ENCODE measurements at regions not wholly inside any gene's neighbourhood (a gene's known extent, or its start where the extent isn't known, plus 50 kb on each side); places are given as distances from the start of the nearest gene placed in this dataset.

DNA sequence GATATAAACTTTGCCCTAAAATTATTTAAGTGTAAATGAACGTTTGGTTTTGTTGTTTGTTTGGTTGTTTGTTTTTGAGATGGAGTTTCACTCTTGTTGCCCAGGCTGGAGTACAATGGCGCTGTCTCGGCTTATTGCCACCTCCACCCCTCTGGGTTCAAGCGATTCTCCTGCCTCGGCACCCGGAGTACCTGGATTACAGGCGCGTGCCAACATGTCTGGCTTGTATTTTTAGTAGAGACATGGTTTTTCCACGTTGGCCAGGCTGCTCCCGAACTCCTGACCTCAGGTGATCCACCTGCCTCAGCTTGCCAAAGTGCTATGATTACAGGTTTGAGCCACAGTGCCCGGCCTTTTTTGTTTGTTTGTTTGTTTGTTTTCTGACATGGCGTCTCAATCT, 87.9 kb upstream of the CHD2 start:
- Histone ChIP-seq H3K27me3 (ENCODE audit: control insufficient read depth in 1 of 2, insufficient read depth in 2 of 2, low read length in 2 of 2) (no peaks in the 10 kb centered on the region), H3K9me3 (ENCODE audit: control insufficient read depth in 2 of 2, low read length in 2 of 2) (no peaks in the 10 kb centered on the region), H3K9ac (ENCODE audit: low read length in 2 of 2) (no peak overlapping the region), H3K4me1 (ENCODE audit: control insufficient read depth, insufficient read depth, low read length) (peaks cover 27% of the 10 kb centered on the region), H3K27ac (ENCODE audit: low read length) (no peak overlapping the region), H3K36me3 (ENCODE audit: control insufficient read depth in 2 of 2, insufficient read depth in 2 of 2, low read length in 2 of 2) (no peaks in the 10 kb centered on the region), H3K4me3 (ENCODE audit: low read length in 2 of 2) (no peak overlapping the region)

DNA sequence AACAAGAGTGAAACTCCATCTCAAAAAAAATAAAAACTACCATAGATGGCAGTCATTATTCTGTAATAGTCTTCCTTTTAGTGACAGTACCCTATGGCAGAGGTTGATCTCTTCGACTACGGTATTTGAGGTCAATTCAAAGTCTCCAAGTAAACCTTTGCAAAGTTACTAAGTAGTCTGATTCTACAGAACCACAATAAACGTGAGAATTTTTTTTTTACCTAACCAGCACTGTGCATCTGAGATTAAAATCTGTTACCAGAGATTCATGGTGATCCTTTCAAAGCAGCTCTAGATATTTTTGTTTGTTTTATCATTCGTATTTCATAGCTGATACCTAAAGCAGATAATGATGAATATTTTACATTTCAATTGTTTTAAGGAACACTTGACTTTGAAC, 86.6 kb upstream of the CHD2 start:
- no peaks in the 10 kb centered on the region for H3K27me3 ChIP-seq (ENCODE audit: control insufficient read depth in 1 of 2, insufficient read depth in 2 of 2, low read length in 2 of 2)
- no peaks in the 10 kb centered on the region for H3K9me3 ChIP-seq (ENCODE audit: control insufficient read depth in 2 of 2, low read length in 2 of 2)
- no peak overlapping the region for H3K4me3 ChIP-seq (ENCODE audit: low read length in 2 of 2)
- H3K9ac ChIP-seq (ENCODE audit: low read length in 2 of 2), result no peak overlapping the region
- H3K36me3 ChIP-seq (ENCODE audit: control insufficient read depth in 2 of 2, insufficient read depth in 2 of 2, low read length in 2 of 2), result no peaks in the 10 kb centered on the region
- peaks cover 23% of the 10 kb centered on the region for H3K4me1 ChIP-seq (ENCODE audit: control insufficient read depth, insufficient read depth, low read length)
- no peak overlapping the region for H3K27ac ChIP-seq (ENCODE audit: low read length)

DNA sequence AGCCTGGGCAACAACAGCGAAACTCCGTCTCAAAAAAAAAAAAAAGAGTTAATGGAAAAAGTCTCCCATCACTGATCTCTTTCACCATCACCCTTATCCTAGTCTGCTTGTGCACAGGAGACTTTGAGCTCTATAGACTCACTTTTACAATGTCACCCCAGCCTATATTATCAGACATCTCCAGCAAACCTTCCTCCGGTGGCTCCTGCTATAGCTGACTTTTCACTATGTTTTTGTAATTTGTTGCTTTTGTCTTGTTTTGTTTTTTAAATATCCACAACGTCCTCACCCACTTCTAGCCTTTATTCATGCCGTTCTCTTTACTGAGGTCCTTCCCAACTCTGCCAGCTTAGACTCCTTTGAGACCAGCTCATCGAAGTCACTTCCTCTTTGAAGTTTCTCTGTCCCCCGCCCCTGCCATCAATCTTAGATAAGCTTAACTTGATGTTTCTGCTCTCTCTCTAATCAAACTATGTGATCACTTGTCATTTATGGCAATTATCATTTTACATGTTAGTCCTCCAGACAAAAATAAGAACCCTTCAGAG, 82.7 kb upstream of the CHD2 start:
- no peaks in the 10 kb centered on the region for H3K27me3 ChIP-seq (ENCODE audit: control insufficient read depth in 1 of 2, insufficient read depth in 2 of 2, low read length in 2 of 2)
- no peaks in the 10 kb centered on the region for H3K9me3 ChIP-seq (ENCODE audit: control insufficient read depth in 2 of 2, low read length in 2 of 2)
- H3K36me3 ChIP-seq (ENCODE audit: control insufficient read depth in 2 of 2, insufficient read depth in 2 of 2, low read length in 2 of 2), result no peaks in the 10 kb centered on the region
- H3K4me1 ChIP-seq (ENCODE audit: control insufficient read depth, insufficient read depth, low read length), result peaks cover 12% of the 10 kb centered on the region
- H3K9ac ChIP-seq (ENCODE audit: low read length in 2 of 2), result no peak overlapping the region
- no peak overlapping the region for H3K4me3 ChIP-seq (ENCODE audit: low read length in 2 of 2)
- H3K27ac ChIP-seq (ENCODE audit: low read length), result no peak overlapping the region

DNA sequence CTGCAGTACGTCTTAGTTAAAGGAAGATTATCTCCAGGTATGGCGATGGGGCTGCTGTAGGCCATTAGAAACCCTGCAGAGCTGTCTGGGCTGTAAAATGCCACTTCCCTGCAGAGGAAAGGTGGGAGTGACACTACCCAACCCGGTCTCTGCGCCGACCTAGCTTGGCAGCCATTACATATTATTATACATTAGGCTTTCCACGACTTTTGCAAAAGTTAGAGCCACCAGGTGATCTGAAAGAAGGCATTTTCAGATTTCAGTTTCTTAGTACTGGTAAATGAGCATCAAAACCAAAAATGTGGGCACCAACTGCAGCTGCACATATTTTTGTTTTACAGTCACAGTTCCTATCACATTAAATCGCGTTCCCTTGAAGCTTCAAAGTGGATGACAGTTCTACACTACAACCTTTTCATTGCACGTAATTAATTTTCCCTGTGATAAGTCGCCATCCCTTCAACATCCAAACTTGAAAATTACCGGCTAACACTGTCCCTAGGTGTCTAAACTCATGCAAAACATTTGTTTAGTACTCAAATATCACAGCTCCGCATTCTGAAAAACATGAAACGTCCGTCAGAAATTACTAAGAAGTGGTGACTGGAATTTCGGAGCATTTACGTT, 81.4 kb upstream of the CHD2 start:
- Histone ChIP-seq H3K27me3 (ENCODE audit: control insufficient read depth in 1 of 2, insufficient read depth in 2 of 2, low read length in 2 of 2) (no peaks in the 10 kb centered on the region), H3K9ac (ENCODE audit: low read length in 2 of 2) (peak overlapping the region in 1 of 2 donors; percentile 87), H3K4me1 (ENCODE audit: control insufficient read depth, insufficient read depth, low read length) (peaks cover 12% of the 10 kb centered on the region), H3K27ac (ENCODE audit: low read length) (no peak overlapping the region), H3K9me3 (ENCODE audit: control insufficient read depth in 2 of 2, low read length in 2 of 2) (no peaks in the 10 kb centered on the region), H3K4me3 (ENCODE audit: low read length in 2 of 2) (peak overlapping the region in 1 of 2 donors; percentile 70), H3K36me3 (ENCODE audit: control insufficient read depth in 2 of 2, insufficient read depth in 2 of 2, low read length in 2 of 2) (no peaks in the 10 kb centered on the region)

DNA sequence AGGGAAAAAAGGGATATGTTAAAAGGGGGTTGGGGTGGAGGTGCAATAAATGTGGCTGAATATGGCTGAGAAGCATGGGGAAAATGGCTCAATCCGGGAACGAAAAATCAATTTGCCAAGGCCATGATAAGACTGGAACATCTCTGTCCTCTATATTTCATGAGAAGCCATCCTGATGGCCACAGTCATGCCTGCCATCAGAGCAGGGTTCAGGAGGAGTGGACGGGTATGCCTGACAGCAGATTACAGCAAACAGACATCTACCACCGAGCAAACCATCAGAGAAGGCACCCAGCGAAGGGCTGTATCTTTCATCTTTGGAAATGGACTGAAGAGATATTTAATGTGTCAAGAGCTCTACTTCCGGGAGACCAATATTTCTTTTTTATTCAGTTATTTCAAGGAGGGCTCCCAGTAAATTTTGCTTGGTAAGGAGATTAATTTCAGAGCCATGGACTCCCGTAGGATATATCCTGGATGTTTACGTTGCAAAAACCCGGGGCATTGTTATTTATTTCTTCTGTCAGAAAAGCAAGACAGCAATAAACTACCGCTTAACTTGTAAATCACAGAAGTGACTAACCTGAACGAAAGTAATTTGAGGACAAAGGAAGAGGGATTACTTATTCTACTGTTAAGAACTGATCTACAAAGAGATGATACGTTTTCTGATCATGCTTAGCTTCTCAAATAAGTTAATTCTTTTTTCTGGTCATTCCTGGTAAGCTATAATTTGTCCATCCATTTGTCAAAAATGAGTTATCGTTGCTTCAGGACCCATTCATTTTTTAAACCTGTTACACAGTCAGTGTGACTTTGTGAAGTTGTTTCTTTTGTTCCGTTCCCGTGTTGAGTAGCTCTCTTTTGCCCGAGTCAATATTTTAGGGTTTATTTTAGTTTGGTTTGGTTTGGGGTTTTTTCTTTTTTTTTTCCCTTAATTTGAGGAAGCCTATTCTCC, 80.6 kb upstream of the CHD2 start:
- peak overlapping the region; percentile 66 to 87 for H3K9ac ChIP-seq (ENCODE audit: low read length in 2 of 2)

DNA sequence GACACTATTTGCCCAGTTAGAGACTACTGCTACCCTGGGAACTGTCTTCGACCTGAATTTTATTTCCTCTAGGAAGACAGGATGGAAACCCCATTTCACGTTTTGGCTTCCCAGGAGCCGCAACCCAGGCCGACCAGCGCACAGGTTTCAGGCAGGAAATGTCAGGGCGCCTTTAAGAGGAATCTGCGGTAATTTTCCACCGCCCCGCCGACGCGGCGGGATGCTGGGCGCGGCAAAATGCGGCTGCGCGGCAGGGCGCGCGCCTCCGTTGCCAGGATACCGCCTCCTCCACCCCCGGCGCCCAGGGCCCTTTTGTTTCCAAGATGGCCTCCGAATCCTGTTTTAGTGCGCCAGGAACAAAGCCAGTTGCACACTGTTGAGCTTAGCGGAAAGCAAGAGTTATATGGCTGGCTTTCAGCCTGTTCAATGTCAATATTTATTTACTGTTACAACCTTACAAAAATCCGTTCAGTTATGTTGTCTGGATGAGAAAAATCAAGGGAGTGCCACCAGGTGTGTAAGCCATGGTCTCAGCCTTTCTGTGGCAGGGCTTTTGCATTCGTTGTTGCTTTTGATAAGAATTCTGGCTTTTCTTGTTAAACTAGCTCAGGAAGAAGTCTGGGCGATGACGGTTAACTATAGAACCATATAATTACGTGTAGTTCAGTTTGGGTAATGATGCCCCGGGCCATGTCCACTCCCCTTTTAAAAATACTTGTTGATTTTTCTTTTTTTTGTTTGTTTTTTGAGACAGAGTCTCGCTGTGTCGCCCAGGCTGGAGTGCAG, 79.7 kb upstream of the CHD2 start:
- Histone ChIP-seq H3K4me1 (ENCODE audit: control insufficient read depth, insufficient read depth, low read length) (peaks cover 12% of the 10 kb centered on the region), H3K4me3 (ENCODE audit: low read length in 2 of 2) (peak overlapping the region; percentile 70 to 71), H3K27me3 (ENCODE audit: control insufficient read depth in 1 of 2, insufficient read depth in 2 of 2, low read length in 2 of 2) (no peaks in the 10 kb centered on the region), H3K36me3 (ENCODE audit: control insufficient read depth in 2 of 2, insufficient read depth in 2 of 2, low read length in 2 of 2) (no peaks in the 10 kb centered on the region), H3K27ac (ENCODE audit: low read length) (peak overlapping the region; percentile 80), H3K9me3 (ENCODE audit: control insufficient read depth in 2 of 2, low read length in 2 of 2) (no peaks in the 10 kb centered on the region), H3K9ac (ENCODE audit: low read length in 2 of 2) (peak overlapping the region; percentile 75 to 87)

More for the DNA sequence above, 80.6 kb upstream of the CHD2 start:
- Histone ChIP-seq H3K9me3 (ENCODE audit: control insufficient read depth in 2 of 2, low read length in 2 of 2) (no peaks in the 10 kb centered on the region), H3K4me1 (ENCODE audit: control insufficient read depth, insufficient read depth, low read length) (peaks cover 12% of the 10 kb centered on the region), H3K27me3 (ENCODE audit: control insufficient read depth in 1 of 2, insufficient read depth in 2 of 2, low read length in 2 of 2) (no peaks in the 10 kb centered on the region), H3K27ac (ENCODE audit: low read length) (peak overlapping the region; percentile 80), H3K4me3 (ENCODE audit: low read length in 2 of 2) (peak overlapping the region; percentile 70 to 71), H3K36me3 (ENCODE audit: control insufficient read depth in 2 of 2, insufficient read depth in 2 of 2, low read length in 2 of 2) (no peaks in the 10 kb centered on the region)

DNA sequence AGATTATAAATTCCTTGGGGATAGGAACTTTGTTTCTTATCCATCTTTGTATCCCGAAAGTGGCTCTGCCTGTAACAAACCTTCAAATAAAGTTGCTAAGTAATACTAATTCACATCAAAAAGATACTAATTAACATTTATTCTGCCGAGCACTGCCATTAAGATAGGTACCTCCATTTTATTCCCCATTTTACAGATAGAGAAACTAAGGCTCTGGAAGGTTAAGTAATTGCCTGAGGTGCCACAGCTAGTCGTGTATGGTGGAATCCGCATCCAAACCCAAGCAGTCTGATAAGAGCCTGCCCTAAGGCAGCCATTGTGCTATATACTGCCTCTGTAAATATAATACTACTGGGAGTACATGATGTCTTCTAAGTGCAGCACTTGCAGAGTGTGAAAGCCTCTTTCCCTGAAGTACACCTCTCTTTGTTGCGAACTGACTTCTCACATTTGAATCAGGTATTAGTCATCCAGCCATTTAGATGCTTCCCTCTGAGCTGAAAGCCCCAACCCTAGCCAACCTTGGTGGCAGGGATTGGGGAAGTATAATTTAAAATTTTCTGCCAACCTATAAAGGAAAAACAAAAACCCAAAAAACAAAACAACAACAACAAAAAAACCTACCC, 78.5 kb upstream of the CHD2 start:
- H3K4me3 ChIP-seq (ENCODE audit: low read length in 2 of 2), result no peak overlapping the region
- no peak overlapping the region for H3K9ac ChIP-seq (ENCODE audit: low read length in 2 of 2)
- H3K9me3 ChIP-seq (ENCODE audit: control insufficient read depth in 2 of 2, low read length in 2 of 2), result no peaks in the 10 kb centered on the region
- peaks cover 12% of the 10 kb centered on the region for H3K4me1 ChIP-seq (ENCODE audit: control insufficient read depth, insufficient read depth, low read length)
- H3K36me3 ChIP-seq (ENCODE audit: control insufficient read depth in 2 of 2, insufficient read depth in 2 of 2, low read length in 2 of 2), result no peaks in the 10 kb centered on the region
- no peaks in the 10 kb centered on the region for H3K27me3 ChIP-seq (ENCODE audit: control insufficient read depth in 1 of 2, insufficient read depth in 2 of 2, low read length in 2 of 2)
- H3K27ac ChIP-seq (ENCODE audit: low read length), result no peak overlapping the region

DNA sequence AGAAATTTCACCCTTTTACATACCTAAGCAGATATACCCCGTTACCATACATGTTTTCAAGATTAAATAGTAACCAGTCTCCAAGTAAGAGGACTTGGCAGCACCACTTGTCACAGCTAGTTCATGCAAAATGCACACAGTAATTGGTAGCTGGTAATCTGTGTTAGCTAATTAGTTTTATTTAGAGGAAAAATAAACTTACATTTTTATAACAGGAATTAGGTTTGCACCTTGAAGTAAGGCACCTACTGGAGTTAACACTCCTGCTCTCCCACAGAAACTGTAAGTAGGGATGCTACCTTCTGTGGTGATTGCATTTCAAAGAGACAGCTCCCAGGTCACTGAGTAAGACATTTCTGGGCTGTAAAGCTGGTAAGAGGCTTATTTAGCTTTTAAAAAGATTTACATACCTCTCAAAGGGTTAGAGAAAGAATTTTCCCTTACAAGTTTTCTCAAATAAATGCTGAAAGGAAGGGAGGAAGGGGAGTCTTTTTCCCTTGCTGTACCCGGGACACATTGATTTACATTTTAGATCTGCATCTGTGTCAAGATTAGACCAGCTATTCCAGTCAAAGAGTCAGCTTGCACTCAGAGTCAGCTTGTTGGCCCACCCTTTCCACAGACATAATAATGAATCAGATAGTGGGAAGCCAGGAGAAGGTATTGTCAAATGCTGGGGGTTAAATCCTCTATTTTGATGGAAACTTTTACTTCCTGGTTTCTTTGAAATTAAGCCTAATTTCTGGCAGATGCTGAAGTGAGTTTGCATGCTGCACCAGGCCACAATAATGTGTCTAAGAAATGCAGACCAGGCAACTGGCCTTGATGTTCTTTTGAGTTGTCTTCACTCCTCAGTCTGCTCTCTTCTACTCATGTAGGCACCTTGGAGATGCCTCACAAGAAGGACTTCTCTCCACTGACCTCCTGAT, 77.6 kb upstream of the CHD2 start:
- no peak overlapping the region for H3K27ac ChIP-seq (ENCODE audit: low read length)
- H3K4me3 ChIP-seq (ENCODE audit: low read length in 2 of 2), result no peak overlapping the region
- H3K9ac ChIP-seq (ENCODE audit: low read length in 2 of 2), result no peak overlapping the region

DNA sequence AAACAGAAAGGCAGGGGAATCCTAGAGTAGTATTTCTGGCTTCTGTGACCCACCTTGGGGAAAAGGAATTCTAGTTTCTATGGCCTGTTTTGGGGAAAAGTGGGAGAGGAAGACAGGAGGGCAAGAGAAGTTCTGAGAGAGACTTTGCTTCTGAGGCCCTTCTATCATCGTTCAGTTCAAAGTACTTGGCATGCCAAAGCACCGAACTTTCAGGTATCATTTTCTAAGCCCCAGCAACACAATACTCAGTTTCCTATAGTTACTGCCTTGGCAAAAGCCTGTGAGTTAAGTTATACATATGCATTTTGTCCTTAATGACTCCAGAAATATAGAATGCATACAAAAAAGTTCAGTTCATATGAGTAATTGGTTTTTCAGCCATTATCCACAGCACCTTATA, 74.1 kb upstream of the CHD2 start:
- Histone ChIP-seq H3K27ac (ENCODE audit: low read length) (no peak overlapping the region), H3K27me3 (ENCODE audit: control insufficient read depth in 1 of 2, insufficient read depth in 2 of 2, low read length in 2 of 2) (no peaks in the 10 kb centered on the region), H3K9ac (ENCODE audit: low read length in 2 of 2) (no peak overlapping the region), H3K4me3 (ENCODE audit: low read length in 2 of 2) (no peak overlapping the region), H3K9me3 (ENCODE audit: control insufficient read depth in 2 of 2, low read length in 2 of 2) (no peaks in the 10 kb centered on the region), H3K4me1 (ENCODE audit: control insufficient read depth, insufficient read depth, low read length) (peaks cover 3% of the 10 kb centered on the region), H3K36me3 (ENCODE audit: control insufficient read depth in 2 of 2, insufficient read depth in 2 of 2, low read length in 2 of 2) (no peaks in the 10 kb centered on the region)

More for the DNA sequence above, 77.6 kb upstream of the CHD2 start:
- no peaks in the 10 kb centered on the region for H3K9me3 ChIP-seq (ENCODE audit: control insufficient read depth in 2 of 2, low read length in 2 of 2)
- H3K4me1 ChIP-seq (ENCODE audit: control insufficient read depth, insufficient read depth, low read length), result peaks cover 12% of the 10 kb centered on the region
- no peaks in the 10 kb centered on the region for H3K27me3 ChIP-seq (ENCODE audit: control insufficient read depth in 1 of 2, insufficient read depth in 2 of 2, low read length in 2 of 2)
- H3K36me3 ChIP-seq (ENCODE audit: control insufficient read depth in 2 of 2, insufficient read depth in 2 of 2, low read length in 2 of 2), result no peaks in the 10 kb centered on the region

Data from stomach smooth muscle (tissue), 2 donors.